Skin epidermis (tissue), 12 donors: ENCODE measurements at regions not wholly inside any gene's neighbourhood (a gene's known extent, or its start where the extent isn't known, plus 50 kb on each side); places are given as distances from the start of the nearest gene placed in this dataset.

Experiments
- H3K27ac ChIP-seq, 21 experiments: fragments of 200-600 bp; sonication (generic) in 11 of 21; one replicate each; pipeline ENCODE4 v1.5.0; 2020; ENCODE audit warnings: mild to moderate bottlenecking in 3 of 21, inconsistent platforms in 2 of 21, moderate library complexity in 2 of 21
- H3K4me3 ChIP-seq, 7 experiments: fragments of 200-600 bp; sonication (generic) in 2 of 7; one replicate each; pipeline ENCODE4 v1.5.0; 2020; ENCODE audit warnings: inconsistent platforms in 2 of 7, mild to moderate bottlenecking in 2 of 7, moderate library complexity in 1 of 7

DNA sequence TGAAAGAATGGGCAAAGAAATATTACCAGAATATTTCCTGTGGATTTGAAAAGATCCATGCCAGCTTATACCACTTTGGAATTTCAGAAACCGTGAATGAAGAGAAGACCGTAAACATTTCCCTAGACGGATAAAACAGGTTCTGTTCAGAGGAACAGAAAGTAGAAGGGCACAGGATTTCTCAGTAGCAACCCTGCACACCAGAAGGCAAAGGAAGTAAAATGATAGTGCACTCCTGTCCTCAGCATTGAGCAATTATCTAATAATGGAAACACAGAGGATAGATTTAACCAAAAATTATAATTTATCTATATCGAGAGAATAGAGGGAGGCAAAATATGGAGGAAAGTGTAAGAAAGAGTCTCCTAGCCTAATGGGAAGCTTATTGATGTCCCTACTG, 87.0 kb upstream of the ITGA6 start:
- Histone ChIP-seq H3K27ac (peak overlapping the region in 5 of 21 experiments; percentile 7 to 55 (median 26)), H3K4me3 (peak overlapping the region in 1 of 7 experiments; percentile 15)

DNA sequence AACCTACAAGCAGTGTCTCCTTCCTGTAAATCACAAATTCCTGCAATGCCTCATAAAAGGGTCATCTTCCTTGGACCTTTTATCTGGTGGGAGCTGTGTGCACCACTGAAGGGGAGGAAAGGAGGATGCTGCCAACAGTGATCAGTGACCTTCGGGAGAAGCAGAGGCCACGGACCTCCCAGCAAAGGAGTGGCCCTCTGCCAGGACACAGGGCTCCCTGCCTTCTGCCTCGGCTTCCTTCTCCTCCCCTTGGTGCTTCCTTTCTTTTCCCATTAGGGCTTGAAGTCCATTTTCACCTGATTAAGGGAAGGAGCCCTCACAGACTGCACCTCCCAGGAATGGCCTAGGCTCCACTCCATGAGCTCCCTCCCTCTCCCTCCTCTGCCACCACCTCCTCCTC, 85.3 kb upstream of the ITGA6 start:
- Histone ChIP-seq H3K4me3 (no peak overlapping the region), H3K27ac (peak overlapping the region in 1 of 21 experiments; percentile 46)

DNA sequence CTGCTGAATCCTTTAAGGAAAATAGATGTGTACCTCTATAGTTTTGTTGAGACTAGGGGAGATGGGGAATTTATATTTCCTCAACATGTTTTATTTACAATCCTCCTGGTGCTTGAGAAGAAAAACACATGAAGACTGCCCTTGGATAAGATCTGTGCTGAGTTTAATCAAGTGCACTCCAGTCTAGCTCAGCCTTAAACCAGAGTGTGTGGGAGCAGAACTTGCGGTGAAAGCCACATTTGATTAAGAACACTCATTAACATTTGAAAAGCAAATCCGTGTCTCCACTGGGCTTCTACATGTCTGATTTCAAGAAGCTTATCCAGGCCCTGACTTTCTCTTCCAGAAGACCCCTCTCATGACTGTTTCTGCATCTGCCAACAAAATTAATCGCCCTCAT, 84.8 kb upstream of the ITGA6 start:
- Histone ChIP-seq H3K27ac (peak overlapping the region in 1 of 21 experiments; percentile 3), H3K4me3 (no peak overlapping the region)

- H3K4me3 ChIP-seq: no peak overlapping the region
- no peak overlapping the region for H3K27ac ChIP-seq
Measured at GRCh38 chr2:172344159-172344558, 83.2 kb upstream of the ITGA6 start.

DNA sequence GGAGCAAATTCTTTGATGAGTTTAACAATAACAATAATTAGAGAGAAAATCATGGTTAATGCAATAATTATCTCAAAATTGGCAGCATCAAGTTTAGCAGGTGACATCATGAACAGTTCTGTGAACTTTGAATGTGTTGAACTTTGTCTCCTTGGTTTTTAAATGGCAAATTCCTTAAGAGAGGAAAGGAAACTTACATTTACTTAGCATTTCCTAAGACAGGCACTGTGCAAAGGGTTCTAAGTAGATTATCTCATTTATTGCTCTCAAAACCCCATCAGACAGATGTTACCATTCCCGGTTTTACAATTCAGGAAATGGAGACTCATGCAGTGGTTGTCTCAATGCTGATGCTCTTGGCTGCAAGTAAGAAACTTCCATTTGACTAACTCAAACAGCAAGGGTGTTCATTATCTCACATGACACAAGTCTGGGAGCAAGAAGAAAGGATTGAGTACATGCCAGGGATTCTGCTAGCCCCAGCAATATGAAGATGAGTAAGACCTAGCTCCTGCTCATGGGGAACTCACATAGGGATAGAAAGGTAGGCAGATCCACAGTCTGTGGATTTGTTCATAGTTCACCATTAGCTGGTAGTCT, 81.3 kb upstream of the ITGA6 start:
- no peak overlapping the region for H3K4me3 ChIP-seq
- no peak overlapping the region for H3K27ac ChIP-seq

DNA sequence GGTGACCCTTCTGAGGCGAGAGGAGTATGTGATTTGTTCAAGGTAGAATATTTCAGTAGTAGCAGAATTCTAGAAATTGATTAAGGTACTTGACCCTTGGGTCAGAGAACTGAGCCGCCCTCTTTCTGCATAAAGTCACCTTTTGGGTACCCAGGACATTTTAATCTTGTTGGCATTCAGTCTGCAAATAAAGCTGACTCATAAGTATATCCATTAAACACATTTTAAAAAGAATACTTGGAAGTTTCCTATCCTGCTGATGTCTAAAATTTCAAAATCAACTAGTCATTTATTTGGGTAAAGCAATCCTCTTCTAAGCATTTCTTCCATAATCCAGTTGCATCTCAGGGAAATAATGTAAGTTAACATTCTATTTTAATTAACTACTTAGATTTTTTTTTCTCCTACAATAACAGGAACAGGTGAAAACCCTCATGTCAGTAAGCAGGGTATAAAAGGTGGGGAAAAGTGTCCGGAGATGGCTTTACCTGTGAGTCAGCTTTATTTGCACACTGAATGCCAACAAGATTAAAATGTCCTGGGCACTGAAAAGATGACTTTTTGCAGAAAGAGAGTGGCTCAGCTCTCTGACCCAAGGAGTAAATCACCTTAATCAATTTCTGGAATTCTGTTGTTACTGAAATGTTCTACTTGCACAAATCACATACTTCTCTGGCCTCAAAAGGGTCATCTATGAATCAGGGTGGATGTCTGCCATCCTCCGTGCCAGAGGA, 78.7 kb upstream of the ITGA6 start:
- H3K4me3 ChIP-seq: no peak overlapping the region

DNA sequence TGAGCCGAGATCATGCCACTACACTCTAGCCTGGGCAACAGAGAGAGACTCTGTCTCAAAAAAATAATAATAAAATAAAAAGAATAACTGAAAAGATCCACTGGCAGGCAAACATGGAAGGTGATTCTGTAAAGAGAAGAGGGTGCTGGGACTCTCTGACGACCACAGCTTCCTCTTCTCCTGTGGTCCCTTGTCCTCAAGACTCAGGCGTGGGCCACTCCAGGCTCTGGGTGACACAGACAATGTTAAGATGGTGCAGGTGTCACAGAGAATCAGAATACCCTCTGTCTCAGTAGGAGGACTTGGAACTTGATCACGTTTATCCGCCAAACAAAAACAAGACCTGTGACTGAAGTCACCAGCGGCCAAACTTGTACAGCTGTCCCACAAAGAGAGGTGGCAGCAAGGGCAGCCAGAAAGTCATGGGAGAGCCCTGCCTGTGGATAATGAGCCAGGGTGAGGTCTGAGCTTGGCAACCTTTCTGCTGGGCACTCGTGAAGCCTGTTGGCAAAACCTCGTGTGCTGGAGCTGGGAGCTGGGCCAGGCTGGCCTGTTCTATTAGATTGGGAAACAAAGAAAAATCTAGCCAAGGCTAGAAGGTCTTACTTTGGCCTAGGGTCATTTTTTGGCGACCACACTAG, 76.4 kb upstream of the ITGA6 start:
- H3K27ac ChIP-seq: peak overlapping the region in 1 of 21 experiments; percentile 23
- H3K4me3 ChIP-seq: no peak overlapping the region

More for the DNA sequence above, 78.7 kb upstream of the ITGA6 start:
- H3K27ac ChIP-seq: no peak overlapping the region

DNA sequence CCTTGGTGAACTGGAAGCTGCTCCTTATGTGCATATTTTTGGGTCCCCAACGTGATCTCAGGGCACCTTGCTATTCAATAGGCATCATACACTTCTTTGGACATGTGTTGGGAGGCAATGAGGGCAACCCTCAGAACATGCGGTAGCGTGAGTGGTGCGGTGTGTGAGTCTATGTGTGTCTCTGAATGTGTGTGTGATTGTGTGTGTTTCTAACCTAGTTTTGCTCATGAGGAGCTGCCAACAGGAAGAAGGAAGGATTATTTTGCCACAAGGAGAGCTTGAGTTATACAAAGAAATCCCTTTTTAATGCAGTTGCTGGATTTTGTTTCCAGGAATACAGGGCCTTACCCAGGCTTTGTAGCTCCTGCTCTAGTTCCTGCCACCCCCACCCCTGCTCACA, 75.8 kb upstream of the ITGA6 start:
- Histone ChIP-seq H3K27ac (peak overlapping the region in 1 of 21 experiments; percentile 23), H3K4me3 (no peak overlapping the region)

- H3K4me3 ChIP-seq: no peak overlapping the region
- H3K27ac ChIP-seq: no peak overlapping the region
Measured at GRCh38 chr2:172354347-172354746, 73.0 kb upstream of the ITGA6 start.

DNA sequence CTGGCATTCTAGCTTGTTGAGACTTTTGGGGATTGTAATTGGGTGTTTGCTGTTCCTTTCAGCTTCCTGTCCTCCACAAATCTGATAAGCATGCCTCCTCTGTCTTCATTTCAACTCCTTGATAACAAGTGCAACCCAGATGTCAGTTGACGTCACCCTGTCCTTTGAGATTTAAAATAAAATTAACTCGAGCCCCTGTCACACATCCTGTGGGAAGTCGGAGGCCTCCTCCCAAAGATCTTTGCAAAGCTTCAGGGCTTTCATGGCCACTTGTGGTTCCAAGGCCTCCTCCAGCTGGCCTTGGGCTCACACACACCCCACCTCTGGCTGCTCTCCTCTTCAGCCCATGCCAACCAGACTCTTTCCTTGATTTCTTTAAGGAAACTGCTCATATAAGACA, 69.9 kb upstream of the ITGA6 start:
- no peak overlapping the region for H3K27ac ChIP-seq
- H3K4me3 ChIP-seq: no peak overlapping the region

- Histone ChIP-seq H3K27ac (no peak overlapping the region), H3K4me3 (no peak overlapping the region)
Measured at GRCh38 chr2:172358691-172359556, 68.5 kb upstream of the ITGA6 start.

GRCh38 chr2:172361360-172361759, 66.0 kb upstream of the ITGA6 start:
- H3K27ac ChIP-seq: no peak overlapping the region
- H3K4me3 ChIP-seq: no peak overlapping the region

- no peak overlapping the region for H3K4me3 ChIP-seq
- no peak overlapping the region for H3K27ac ChIP-seq
Measured at GRCh38 chr2:172361840-172362239, 65.5 kb upstream of the ITGA6 start.

GRCh38 chr2:172364261-172364660, 63.1 kb upstream of the ITGA6 start:
- no peak overlapping the region for H3K27ac ChIP-seq
- no peak overlapping the region for H3K4me3 ChIP-seq

GRCh38 chr2:172366596-172367150, 60.7 kb upstream of the ITGA6 start:
- no peak overlapping the region for H3K4me3 ChIP-seq
- no peak overlapping the region for H3K27ac ChIP-seq

- Histone ChIP-seq H3K27ac (no peak overlapping the region), H3K4me3 (no peak overlapping the region)
Measured at GRCh38 chr2:172370821-172371455, 56.4 kb upstream of the ITGA6 start.

GRCh38 chr2:172372436-172372835, 55.0 kb upstream of the ITGA6 start:
- Histone ChIP-seq H3K4me3 (no peak overlapping the region), H3K27ac (no peak overlapping the region)

DNA sequence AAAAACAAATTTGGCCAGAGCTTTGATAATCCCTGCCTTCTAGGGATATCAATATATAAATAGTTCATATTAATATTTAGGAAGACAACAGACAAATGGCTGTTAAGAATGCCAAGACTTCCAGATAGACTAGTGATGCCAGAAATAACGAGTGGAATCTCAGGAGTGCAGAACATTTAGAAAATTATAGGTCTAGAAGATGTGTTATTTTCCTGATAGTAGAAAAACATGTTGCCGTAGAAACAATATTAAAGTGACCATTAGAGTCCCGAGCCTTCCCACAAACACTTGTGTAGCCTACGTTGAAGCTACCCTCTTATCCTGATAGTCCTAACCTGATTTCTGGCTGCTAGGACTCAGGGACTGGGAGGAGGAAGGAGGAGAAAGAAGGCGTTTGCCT, 54.3 kb upstream of the ITGA6 start:
- Histone ChIP-seq H3K4me3 (no peak overlapping the region), H3K27ac (no peak overlapping the region)

DNA sequence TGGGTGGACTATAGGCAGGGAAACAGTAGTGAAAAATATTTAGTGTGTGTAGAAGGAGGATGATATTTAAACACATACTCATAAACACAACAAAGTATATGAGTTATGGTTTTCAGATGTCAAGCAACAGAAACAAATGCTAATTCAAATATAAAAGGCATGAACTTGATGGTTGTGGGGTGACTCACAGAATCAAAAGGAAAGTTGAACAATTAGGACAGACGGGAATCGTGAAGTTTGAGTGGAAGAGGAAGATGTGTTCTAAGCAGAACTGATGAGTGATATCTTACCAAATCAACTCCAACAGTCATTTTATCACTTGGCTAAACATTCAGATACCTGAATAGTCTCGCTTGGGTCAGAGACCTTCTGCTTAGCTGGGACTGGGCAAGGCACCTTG, 53.6 kb upstream of the ITGA6 start:
- Histone ChIP-seq H3K4me3 (no peak overlapping the region), H3K27ac (peak overlapping the region in 1 of 21 experiments; percentile 15)
